ENCODE measurements at regions not wholly inside any gene's neighbourhood (a gene's known extent, or its start where the extent isn't known, plus 50 kb on each side); places are given as distances from the start of the nearest gene placed in this dataset.

- TF ChIP-seq CTCF (IDR thresholded peaks at IDR 0.05; ENCODE audit: unreplicated experiment in 3 of 3), result no peak
- peaks cover 20% of the 10 kb centered on the region for H3K27me3 Mint-ChIP-seq (ENCODE audit: low read depth)
- H3K4me1 Mint-ChIP-seq, result peaks cover 19% of the 10 kb centered on the region
- no peaks in the 10 kb centered on the region for H3K9me3 Mint-ChIP-seq
- no peaks in the 10 kb centered on the region for H3K36me3 Mint-ChIP-seq (ENCODE audit: low read depth)
- H3K4me3 Mint-ChIP-seq, result no peak overlapping the region
- no peak overlapping the region for H3K27ac Mint-ChIP-seq
Observed at GRCh38 chr12:107475900-107476299, 209.7 kb upstream of the PWP1 start.

GRCh38 chr12:107477018-107477417 lies 208.6 kb upstream of the PWP1 start:
- Mint-ChIP-seq H3K4me3 (no peak overlapping the region), H3K4me1 (peaks cover 17% of the 10 kb centered on the region), H3K27me3 (ENCODE audit: low read depth) (peaks cover 20% of the 10 kb centered on the region), H3K9me3 (no peaks in the 10 kb centered on the region), H3K27ac (no peak overlapping the region), H3K36me3 (ENCODE audit: low read depth) (no peaks in the 10 kb centered on the region)
- no peak for TF ChIP-seq CTCF (IDR thresholded peaks at IDR 0.05; ENCODE audit: unreplicated experiment in 3 of 3)

GRCh38 chr12:107477947-107478610 lies 207.5 kb upstream of the PWP1 start:
- peaks cover 13% of the 10 kb centered on the region for H3K27me3 Mint-ChIP-seq (ENCODE audit: low read depth)
- no peak for TF ChIP-seq CTCF (IDR thresholded peaks at IDR 0.05; ENCODE audit: unreplicated experiment in 3 of 3)
- H3K9me3 Mint-ChIP-seq, result no peaks in the 10 kb centered on the region
- H3K4me1 Mint-ChIP-seq, result peaks cover 11% of the 10 kb centered on the region
- H3K4me3 Mint-ChIP-seq, result no peak overlapping the region
- no peak overlapping the region for H3K27ac Mint-ChIP-seq
- no peaks in the 10 kb centered on the region for H3K36me3 Mint-ChIP-seq (ENCODE audit: low read depth)

- H3K4me3 Mint-ChIP-seq, result no peak overlapping the region
- H3K27ac Mint-ChIP-seq, result no peak overlapping the region
- H3K27me3 Mint-ChIP-seq (ENCODE audit: low read depth), result peaks cover 7% of the 10 kb centered on the region
- TF ChIP-seq CTCF (IDR thresholded peaks at IDR 0.05; ENCODE audit: unreplicated experiment in 3 of 3), result no peak
- no peaks in the 10 kb centered on the region for H3K36me3 Mint-ChIP-seq (ENCODE audit: low read depth)
- H3K9me3 Mint-ChIP-seq, result no peaks in the 10 kb centered on the region
- peaks cover 4% of the 10 kb centered on the region for H3K4me1 Mint-ChIP-seq
Observed at GRCh38 chr12:107478881-107479280, 206.7 kb upstream of the PWP1 start.

- Mint-ChIP-seq H3K27ac (no peak overlapping the region), H3K4me1 (no peaks in the 10 kb centered on the region), H3K36me3 (ENCODE audit: low read depth) (no peaks in the 10 kb centered on the region), H3K4me3 (no peak overlapping the region), H3K27me3 (ENCODE audit: low read depth) (peaks cover 8% of the 10 kb centered on the region), H3K9me3 (no peaks in the 10 kb centered on the region)
- no peak for TF ChIP-seq CTCF (IDR thresholded peaks at IDR 0.05; ENCODE audit: unreplicated experiment in 3 of 3)
Observed at GRCh38 chr12:107480836-107481608, 204.6 kb upstream of the PWP1 start.
